ENCODE measurements at regions not wholly inside any gene's neighbourhood (a gene's known extent, or its start where the extent isn't known, plus 50 kb on each side); places are given as distances from the start of the nearest gene placed in this dataset.
"Not testable (repeated sequence)": the region's sequence is repeated elsewhere in the genome, so short reads cannot be mapped to it uniquely, and the experiment has no call there.

DNA sequence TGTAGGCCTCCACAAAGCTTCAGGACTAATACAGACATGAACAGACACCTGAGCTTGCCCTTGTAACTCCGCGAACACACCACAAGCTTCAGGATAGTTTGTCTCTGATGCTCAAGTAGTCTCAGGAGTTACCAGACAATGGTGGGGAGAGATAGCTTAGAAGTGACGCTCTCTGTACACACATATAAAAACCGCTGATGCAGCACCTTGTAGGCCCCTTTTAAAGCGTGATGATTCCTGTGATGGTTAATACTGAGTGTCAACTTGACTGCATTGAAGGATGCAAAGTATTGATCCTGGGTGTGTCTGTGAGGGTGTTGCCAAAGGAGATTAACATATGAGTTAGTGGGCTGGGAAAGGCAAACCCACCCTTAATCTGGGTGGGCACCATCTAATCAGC is 78.7 kb downstream of the MAGED4 start:
- TF ChIP-seq, protein P1, sequence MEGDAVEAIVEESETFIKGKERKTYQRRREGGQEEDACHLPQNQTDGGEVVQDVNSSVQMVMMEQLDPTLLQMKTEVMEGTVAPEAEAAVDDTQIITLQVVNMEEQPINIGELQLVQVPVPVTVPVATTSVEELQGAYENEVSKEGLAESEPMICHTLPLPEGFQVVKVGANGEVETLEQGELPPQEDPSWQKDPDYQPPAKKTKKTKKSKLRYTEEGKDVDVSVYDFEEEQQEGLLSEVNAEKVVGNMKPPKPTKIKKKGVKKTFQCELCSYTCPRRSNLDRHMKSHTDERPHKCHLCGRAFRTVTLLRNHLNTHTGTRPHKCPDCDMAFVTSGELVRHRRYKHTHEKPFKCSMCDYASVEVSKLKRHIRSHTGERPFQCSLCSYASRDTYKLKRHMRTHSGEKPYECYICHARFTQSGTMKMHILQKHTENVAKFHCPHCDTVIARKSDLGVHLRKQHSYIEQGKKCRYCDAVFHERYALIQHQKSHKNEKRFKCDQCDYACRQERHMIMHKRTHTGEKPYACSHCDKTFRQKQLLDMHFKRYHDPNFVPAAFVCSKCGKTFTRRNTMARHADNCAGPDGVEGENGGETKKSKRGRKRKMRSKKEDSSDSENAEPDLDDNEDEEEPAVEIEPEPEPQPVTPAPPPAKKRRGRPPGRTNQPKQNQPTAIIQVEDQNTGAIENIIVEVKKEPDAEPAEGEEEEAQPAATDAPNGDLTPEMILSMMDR (conservative IDR thresholded peaks at IDR 0.05; ENCODE audit: low read length) = no peak
- TF ChIP-seq EZH2phosphoT487 (IDR thresholded peaks at IDR 0.05; ENCODE audit: borderline replicate concordance) = no peak
- H3K4me2 ChIP-seq (ENCODE audit: low read depth, low read length, poor library complexity, severe bottlenecking) = no peak overlapping the region
- H3K9ac ChIP-seq (ENCODE audit: low read depth, low read length, poor library complexity, severe bottlenecking) = no peak overlapping the region
- H3K9me3 ChIP-seq (ENCODE audit: insufficient read depth, low read depth, low read length) = no peaks in the 10 kb centered on the region
- H2AFZ ChIP-seq (ENCODE audit: low read length) = no peak overlapping the region
- H3K4me3 ChIP-seq (ENCODE audit: low read length, poor library complexity, severe bottlenecking) = no peak overlapping the region
- no peaks in the 10 kb centered on the region for H3F3A ChIP-seq (ENCODE audit: low read depth)
- H3K27me3 ChIP-seq (ENCODE audit: insufficient read depth, low read length, poor library complexity, severe bottlenecking) = no peaks in the 10 kb centered on the region
- H3K36me3 ChIP-seq (ENCODE audit: insufficient read depth, low read length) = no peaks in the 10 kb centered on the region
- no peaks in the 10 kb centered on the region for H3K79me2 ChIP-seq (ENCODE audit: insufficient read depth, low read length)
- H3K4me1 ChIP-seq (ENCODE audit: insufficient read depth, low read length, poor library complexity, severe bottlenecking) = peaks cover 5% of the 10 kb centered on the region
- no peaks in the 10 kb centered on the region for H3K9me2 ChIP-seq (replicated peaks; ENCODE audit: low read depth, low read length)
- no peaks in the 10 kb centered on the region for H4K20me1 ChIP-seq (ENCODE audit: insufficient read depth, low read length, poor library complexity, severe bottlenecking)

DNA sequence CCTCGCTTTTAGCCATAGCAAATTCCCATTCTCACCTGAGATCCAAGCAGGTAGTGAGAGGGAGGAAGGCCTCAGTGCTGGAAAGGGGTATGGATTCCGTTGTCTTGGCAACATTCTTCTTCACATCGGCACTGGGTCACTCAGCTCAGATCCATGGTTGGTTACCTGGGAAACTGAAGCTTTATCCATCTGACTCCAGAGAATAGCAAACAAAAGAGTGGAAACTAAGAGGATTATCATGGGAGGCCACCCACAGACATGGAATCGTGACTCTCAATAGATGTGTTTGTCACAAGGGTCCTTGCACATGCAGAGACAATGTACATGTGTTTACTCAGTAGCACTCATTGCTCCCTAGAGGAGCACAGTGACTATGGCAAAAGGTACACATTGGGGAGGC is 81.0 kb downstream of the MAGED4 start:
- H3F3A ChIP-seq (ENCODE audit: low read depth) = no peaks in the 10 kb centered on the region
- no peaks in the 10 kb centered on the region for H3K27me3 ChIP-seq (ENCODE audit: insufficient read depth, low read length, poor library complexity, severe bottlenecking)
- H3K9me2 ChIP-seq (replicated peaks; ENCODE audit: low read depth, low read length) = no peaks in the 10 kb centered on the region
- H2AFZ ChIP-seq (ENCODE audit: low read length) = no peak overlapping the region
- no peak overlapping the region for H3K9ac ChIP-seq (ENCODE audit: low read depth, low read length, poor library complexity, severe bottlenecking)
- H3K4me1 ChIP-seq (ENCODE audit: insufficient read depth, low read length, poor library complexity, severe bottlenecking) = peaks cover 5% of the 10 kb centered on the region
- TF ChIP-seq, protein P1 (conservative IDR thresholded peaks at IDR 0.05; ENCODE audit: low read length) = no peak
- TF ChIP-seq EZH2phosphoT487 (IDR thresholded peaks at IDR 0.05; ENCODE audit: borderline replicate concordance) = no peak
- no peaks in the 10 kb centered on the region for H3K36me3 ChIP-seq (ENCODE audit: insufficient read depth, low read length)
- no peaks in the 10 kb centered on the region for H3K79me2 ChIP-seq (ENCODE audit: insufficient read depth, low read length)
- H4K20me1 ChIP-seq (ENCODE audit: insufficient read depth, low read length, poor library complexity, severe bottlenecking) = no peaks in the 10 kb centered on the region
- no peaks in the 10 kb centered on the region for H3K9me3 ChIP-seq (ENCODE audit: insufficient read depth, low read depth, low read length)
- H3K4me2 ChIP-seq (ENCODE audit: low read depth, low read length, poor library complexity, severe bottlenecking) = no peak overlapping the region
- H3K4me3 ChIP-seq (ENCODE audit: low read length, poor library complexity, severe bottlenecking) = no peak overlapping the region

DNA sequence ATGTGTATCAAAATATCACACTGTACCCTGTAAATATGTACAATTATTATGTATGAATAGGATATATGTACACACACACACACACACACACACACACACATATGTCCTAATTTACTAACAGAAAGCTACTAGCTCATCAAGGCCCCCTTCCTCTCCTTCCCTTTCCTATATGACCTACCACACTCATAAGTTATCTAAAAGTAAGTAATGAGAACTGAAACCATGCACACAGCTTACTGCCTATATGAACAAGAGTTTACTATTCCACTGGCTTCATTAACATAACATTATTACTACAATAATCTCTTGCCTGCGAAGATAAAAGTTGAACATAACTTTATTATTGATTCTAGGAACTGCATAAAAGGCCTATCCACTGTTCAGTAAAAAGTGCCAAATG is 83.8 kb downstream of the MAGED4 start:
- H3K79me2 ChIP-seq (ENCODE audit: insufficient read depth, low read length); H3K9ac ChIP-seq (ENCODE audit: low read depth, low read length, poor library complexity, severe bottlenecking); H4K20me1 ChIP-seq (ENCODE audit: insufficient read depth, low read length, poor library complexity, severe bottlenecking); H2AFZ ChIP-seq (ENCODE audit: low read length); H3K36me3 ChIP-seq (ENCODE audit: insufficient read depth, low read length); H3K4me3 ChIP-seq (ENCODE audit: low read length, poor library complexity, severe bottlenecking); H3K9me3 ChIP-seq (ENCODE audit: insufficient read depth, low read depth, low read length); H3K4me1 ChIP-seq (ENCODE audit: insufficient read depth, low read length, poor library complexity, severe bottlenecking); H3K27me3 ChIP-seq (ENCODE audit: insufficient read depth, low read length, poor library complexity, severe bottlenecking); H3K4me2 ChIP-seq (ENCODE audit: low read depth, low read length, poor library complexity, severe bottlenecking); H3F3A ChIP-seq (ENCODE audit: low read depth); H3K9me2 ChIP-seq (replicated peaks; ENCODE audit: low read depth, low read length): not testable (repeated sequence)

DNA sequence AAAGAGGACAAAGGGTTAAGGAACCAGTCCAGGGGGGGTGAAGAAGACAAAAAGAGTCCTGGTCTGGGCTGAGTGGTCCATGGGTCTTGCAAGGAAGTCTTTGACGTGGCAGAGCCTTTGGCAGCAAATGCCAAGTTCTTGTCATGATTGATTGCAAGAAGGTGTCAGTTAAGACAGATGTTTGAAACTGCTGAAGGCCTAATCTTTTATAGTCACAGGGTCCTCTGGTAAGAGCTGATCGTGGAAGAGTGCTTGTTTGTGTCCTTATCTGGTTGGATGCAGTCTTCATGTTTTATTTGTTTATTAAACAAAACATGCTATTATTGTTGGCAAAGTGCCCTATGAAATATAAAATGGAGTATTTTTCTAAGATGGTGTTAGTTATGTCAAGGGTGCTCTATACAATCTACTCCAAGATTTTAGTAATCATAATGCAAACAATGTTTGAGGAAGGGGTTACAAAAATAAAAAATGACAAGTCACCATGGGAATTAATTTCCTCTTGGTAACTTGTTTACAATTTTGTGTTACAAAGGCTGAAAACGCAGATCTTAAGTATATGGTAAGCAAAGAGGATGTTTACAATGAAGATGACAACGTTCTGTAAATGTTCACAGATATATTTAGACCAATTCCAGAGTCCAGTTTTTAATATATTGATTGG is 85.9 kb downstream of the MAGED4 start:
- H3K79me2 ChIP-seq (ENCODE audit: insufficient read depth, low read length) = no peaks in the 10 kb centered on the region
- H3K9me2 ChIP-seq (replicated peaks; ENCODE audit: low read depth, low read length) = no peaks in the 10 kb centered on the region
- H3K9ac ChIP-seq (ENCODE audit: low read depth, low read length, poor library complexity, severe bottlenecking) = no peak overlapping the region
- H3K4me1 ChIP-seq (ENCODE audit: insufficient read depth, low read length, poor library complexity, severe bottlenecking) = no peaks in the 10 kb centered on the region
- TF ChIP-seq, protein P1 (conservative IDR thresholded peaks at IDR 0.05; ENCODE audit: low read length) = no peak
- no peak for TF ChIP-seq EZH2phosphoT487 (IDR thresholded peaks at IDR 0.05; ENCODE audit: borderline replicate concordance)
- no peaks in the 10 kb centered on the region for H3K9me3 ChIP-seq (ENCODE audit: insufficient read depth, low read depth, low read length)
- H3K27me3 ChIP-seq (ENCODE audit: insufficient read depth, low read length, poor library complexity, severe bottlenecking) = no peaks in the 10 kb centered on the region
- H3K4me2 ChIP-seq (ENCODE audit: low read depth, low read length, poor library complexity, severe bottlenecking) = no peak overlapping the region
- H2AFZ ChIP-seq (ENCODE audit: low read length) = no peak overlapping the region
- no peaks in the 10 kb centered on the region for H4K20me1 ChIP-seq (ENCODE audit: insufficient read depth, low read length, poor library complexity, severe bottlenecking)
- H3K36me3 ChIP-seq (ENCODE audit: insufficient read depth, low read length) = no peaks in the 10 kb centered on the region
- no peak overlapping the region for H3K4me3 ChIP-seq (ENCODE audit: low read length, poor library complexity, severe bottlenecking)
- H3F3A ChIP-seq (ENCODE audit: low read depth) = no peaks in the 10 kb centered on the region

Data from Loucy (cell line).